Jurkat, Clone E6-1 (cell line): ENCODE measurements at regions not wholly inside any gene's neighbourhood (a gene's known extent, or its start where the extent isn't known, plus 50 kb on each side); places are given as distances from the start of the nearest gene placed in this dataset.

ENCODE experiments used
- DNase-seq: peaks from one replicate; pipeline ENCODE4 v3.0.0-alpha.2; 2011; ENCODE audit warnings: low read depth, low spot score
- H3K4me3 ChIP-seq: 2 replicates; pipeline ENCODE4 v1.5.1; 2011; ENCODE audit warnings: mild to moderate bottlenecking, low read length, control low read depth, moderate library complexity

DNA sequence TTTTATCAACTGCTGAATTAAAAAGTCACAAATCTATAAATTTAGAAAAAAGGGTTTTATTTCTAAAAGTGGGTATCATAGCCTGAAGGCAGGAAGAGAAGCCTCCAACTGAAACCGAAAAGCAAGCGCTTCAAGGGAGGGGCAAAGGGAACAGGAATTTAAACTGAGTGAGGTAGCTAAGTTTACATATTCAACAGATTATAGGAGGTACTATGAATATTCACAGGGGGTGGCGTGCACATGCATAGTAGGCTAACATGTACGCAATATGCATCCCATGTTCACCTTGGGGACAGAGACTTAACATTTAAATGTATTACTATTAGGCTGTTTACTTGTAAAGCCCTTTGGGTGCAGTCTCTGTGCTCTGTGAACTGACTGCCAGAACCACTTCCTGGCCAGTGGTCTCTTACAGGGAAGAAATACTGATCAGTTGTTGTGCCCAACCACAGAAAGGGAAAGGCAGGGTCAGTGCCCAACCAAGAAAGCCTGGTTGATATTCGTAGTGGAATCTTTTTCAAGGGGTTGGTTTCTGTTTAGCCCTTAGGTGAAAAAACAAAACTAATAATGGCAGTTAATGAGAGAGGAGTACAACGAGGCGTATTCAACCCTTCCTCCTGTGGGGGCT lies 168.7 kb upstream of the GALNTL6 start:
- H3K4me3 ChIP-seq: no peak overlapping the region
- DNase-seq: no peak

GRCh38 chr4:171639540-171639939 lies 173.7 kb upstream of the GALNTL6 start:
- DNase-seq: no peak
- no peak overlapping the region for H3K4me3 ChIP-seq

- DNase-seq: no peak
- H3K4me3 ChIP-seq: no peak overlapping the region
Measured at GRCh38 chr4:171636606-171637005, 176.6 kb upstream of the GALNTL6 start.

DNA sequence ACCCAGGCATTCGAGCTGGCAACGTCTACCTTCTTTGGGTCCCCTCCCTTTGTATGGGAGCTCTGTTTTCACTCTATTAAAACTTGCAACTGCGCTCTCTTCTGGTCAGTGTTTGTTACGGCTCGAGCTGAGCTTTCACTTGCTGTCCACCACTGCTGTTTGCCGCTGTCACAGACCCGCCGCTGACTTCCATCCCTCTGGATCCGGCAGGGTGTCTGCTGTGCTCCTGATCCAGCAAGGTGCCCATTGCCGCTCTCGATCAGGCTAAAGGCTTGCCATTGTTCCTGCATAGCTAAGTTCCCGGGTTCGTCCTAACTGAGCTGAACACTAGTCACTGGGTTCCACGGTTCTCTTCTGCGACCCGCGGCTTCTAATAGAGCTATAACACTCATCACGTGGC lies 183.5 kb upstream of the GALNTL6 start:
- DNase-seq: no peak
- H3K4me3 ChIP-seq: no peak overlapping the region

DNA sequence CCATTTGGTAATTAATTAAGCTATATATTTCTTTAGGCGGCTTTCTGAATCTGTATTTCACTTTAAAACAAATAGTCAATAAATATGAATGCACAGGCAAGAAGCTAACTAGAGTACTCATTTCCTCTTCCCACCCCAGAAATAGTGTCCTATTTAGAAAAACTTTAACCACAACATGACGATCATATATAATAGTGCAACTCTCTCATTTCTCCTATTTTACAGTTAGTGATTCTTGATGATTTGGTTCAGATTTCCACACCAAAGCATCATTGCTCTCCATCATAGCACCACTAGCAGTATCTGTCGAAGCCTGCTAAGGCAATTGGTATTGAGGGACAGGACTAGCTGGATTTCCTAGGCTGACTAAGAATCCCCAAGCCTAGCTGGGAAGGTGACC lies 184.0 kb upstream of the GALNTL6 start:
- DNase-seq: no peak
- H3K4me3 ChIP-seq: no peak overlapping the region

GRCh38 chr4:171626554-171626953 lies 186.7 kb upstream of the GALNTL6 start:
- H3K4me3 ChIP-seq: no peak overlapping the region
- no peak for DNase-seq

GRCh38 chr4:171622729-171623128 lies 190.5 kb upstream of the GALNTL6 start:
- no peak overlapping the region for H3K4me3 ChIP-seq
- no peak for DNase-seq

DNA sequence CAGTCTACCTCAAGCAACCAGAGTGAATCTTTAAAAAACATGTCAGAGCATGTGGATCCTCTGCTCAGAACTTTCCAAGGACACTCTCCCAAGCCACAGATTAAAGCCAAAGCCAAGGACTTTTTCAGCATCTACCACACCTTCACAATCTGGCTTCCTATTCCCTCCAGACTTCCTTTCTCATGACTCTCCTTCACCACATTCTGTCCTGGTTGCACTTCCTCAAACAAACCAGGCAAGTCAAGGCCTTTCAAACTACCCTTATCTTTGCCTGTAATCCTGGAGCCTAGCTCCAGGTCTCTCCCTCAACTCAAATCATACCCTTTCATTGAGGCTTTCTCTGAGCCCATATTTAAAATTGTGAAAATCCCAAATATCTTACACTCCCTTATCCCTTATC lies 191.6 kb upstream of the GALNTL6 start:
- H3K4me3 ChIP-seq: no peak overlapping the region
- no peak for DNase-seq

GRCh38 chr4:171612907-171613306 lies 200.3 kb upstream of the GALNTL6 start:
- H3K4me3 ChIP-seq: no peak overlapping the region
- no peak for DNase-seq

DNA sequence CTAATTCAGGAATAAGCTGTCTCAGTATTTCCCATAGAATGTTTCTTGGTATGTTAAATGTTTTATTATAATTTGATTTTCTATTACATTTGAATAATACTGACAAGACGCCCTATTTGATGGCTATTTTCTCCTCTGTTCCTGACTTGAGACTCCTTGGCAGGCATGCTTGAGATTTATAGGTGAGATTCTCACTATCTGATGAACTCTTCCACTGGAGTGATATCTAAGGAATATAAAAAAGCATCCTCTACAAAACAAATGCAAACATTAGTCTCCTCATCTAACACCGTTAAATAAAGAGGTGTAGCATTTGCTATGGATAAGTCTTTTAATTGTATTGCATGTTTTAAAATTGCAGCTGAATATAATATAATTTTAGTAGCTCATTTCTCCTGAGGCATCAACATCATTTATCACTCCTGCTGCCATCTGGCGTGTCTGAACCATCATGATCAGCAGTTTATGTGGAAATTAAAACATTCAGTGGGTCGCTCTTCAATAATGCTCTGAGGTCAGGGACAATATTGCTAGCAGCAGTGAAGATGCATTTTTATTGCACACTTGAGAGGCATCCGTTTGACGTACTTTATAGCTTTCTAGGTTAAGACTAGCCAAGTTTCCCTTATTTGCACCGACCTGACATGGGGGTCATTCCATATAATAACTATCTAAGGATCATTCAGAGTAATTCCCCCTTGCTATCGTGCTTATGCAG lies 210.4 kb upstream of the GALNTL6 start:
- DNase-seq: no peak
- no peak overlapping the region for H3K4me3 ChIP-seq

- no peak for DNase-seq
- H3K4me3 ChIP-seq: no peak overlapping the region
Measured at GRCh38 chr4:171601091-171601490, 212.1 kb upstream of the GALNTL6 start.

DNA sequence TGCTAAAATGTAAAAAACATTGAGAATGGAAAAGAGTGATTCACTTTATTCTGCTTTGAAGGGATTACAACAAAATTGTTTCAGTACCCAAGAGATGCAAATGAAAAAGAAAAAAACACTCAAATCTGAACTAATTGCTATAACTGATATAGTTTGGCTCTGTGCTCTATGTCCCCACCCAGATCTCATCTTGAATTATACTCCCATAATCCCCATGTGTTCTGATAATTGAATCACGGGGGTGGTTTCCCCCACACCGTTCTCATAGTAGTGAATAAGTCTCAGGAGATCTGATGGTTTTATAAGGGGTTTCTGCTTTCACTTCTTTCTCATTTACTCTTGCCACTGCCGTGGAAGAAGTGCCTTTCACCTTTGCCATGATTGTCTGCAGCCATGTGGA lies 213.6 kb upstream of the GALNTL6 start:
- no peak overlapping the region for H3K4me3 ChIP-seq
- no peak for DNase-seq

DNA sequence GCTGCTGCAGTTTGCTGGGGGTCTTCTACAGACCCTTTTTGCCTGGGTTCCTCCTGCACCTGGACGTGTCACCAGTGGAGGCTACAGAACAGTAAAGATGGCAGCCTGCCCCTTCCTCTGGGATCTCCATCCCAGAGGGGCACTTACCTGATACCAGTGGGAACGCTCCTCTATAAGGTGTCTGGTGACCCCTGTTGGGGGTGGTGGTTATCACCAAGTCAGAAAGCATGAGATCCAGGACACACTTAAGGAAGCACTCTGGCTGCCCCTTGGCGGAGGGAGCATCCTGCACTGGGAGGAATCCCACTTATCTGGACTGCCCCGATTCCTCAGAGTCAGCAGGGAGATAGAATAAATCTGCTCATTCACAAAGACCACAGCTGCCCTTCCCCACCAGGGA lies 218.9 kb upstream of the GALNTL6 start:
- no peak for DNase-seq
- no peak overlapping the region for H3K4me3 ChIP-seq

DNA sequence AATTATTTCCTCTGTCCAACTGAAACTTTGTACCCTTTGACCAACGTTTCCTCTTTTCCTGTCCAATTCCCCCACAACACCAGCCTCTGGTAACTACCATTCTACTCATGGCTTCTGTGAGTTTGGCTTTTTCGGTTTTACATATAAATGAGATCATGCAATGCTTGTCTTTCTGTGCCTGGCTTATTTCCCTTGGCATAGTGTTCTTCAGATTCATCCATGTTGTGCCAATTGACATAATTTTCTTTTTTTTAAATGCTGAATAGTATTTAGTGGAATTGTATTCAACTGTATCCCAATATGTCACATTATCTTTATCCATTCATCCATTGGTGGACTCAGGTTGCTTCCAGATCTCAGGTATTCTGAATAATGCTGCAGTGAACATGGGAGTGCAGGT lies 222.5 kb upstream of the GALNTL6 start:
- no peak for DNase-seq
- H3K4me3 ChIP-seq: no peak overlapping the region

GRCh38 chr4:171588764-171589163 lies 224.4 kb upstream of the GALNTL6 start:
- DNase-seq: no peak
- H3K4me3 ChIP-seq: no peak overlapping the region

DNA sequence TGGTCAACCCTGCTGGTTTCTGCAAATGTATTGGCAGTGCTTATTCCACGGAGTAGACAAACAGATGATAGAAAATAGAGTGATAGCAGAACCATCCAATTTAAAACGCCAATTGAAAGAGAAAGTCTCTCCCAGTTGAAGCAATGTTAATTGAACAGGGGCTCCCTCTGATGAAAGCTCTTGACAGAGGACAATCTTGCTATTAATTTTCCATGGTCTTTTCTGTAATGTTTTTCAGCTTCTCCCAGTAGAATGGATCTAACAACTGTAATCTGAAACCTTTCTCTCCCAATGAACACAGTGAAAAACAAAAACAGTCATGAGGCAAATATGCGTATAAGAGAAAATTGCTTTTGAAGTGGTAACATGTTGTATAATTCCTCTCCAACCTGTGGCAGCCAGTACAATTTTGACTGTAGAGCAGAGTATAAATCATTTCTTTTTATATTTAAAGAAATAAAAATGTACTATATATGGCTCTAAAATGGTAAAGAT lies 225.1 kb upstream of the GALNTL6 start:
- H3K4me3 ChIP-seq: no peak overlapping the region
- no peak for DNase-seq

GRCh38 chr4:171583790-171584189 lies 229.4 kb upstream of the GALNTL6 start:
- DNase-seq: no peak
- no peak overlapping the region for H3K4me3 ChIP-seq

DNA sequence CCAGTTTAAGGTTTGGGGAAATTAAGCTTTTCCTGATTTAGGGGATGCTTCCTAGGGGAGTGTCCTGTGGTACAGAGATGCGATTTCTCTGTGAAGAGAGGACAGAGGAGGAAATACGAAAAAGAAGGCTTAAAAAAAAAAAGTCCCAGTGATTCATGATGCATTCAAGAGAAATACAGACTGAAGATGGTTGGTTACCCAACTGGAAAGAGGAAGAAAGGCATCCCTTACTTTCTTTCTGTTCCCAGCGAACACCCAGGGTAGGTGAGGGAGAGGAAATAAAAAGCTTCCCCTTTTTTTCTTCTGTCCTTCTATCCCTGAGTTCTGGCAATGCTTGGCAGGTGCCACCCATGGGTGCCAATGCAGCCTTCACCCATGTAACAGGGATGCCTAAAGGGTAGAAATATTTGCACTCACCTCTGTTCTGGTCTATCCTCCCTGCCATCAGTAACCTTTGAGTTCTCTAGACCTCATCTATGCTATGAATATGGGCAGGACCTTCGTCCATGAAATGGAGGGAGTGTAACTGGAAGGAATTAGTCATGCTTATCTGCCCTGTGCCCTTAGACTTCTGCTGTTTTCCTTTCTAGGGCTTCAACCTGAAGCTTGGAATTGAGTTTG lies 230.1 kb upstream of the GALNTL6 start:
- no peak for DNase-seq
- no peak overlapping the region for H3K4me3 ChIP-seq

GRCh38 chr4:171573181-171573580 lies 240.0 kb upstream of the GALNTL6 start:
- H3K4me3 ChIP-seq: no peak overlapping the region
- DNase-seq: no peak

DNA sequence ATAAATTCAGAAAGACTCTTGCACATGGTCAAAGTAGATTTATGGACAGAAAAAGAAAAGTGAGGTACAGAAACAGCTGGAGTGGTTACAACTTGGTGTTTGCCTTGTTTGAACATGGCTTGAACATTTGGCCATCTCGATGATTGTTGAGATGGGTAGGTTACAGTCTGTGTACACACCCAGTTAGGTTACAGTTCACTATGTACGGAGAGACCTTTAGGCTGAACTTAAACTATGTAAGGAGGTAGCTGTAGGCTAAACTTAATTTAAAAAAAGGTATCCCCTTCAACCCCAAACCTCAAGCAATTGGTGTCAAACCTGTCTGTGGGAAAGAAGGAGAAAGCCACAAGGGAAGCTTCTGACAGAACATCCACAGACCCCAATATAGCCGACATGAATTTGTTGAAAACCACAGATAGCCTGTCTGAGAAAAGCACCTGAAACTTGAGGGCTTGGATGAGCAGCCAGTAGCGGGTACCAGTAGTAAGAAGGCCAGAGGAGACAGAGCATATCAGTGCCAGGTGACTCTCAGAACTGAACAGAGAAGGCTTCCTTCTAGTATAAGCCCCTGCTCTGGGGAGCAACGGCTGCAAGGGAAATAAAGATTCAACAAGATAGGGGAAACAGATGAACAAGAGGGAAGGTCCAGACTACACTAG lies 247.9 kb upstream of the GALNTL6 start:
- no peak overlapping the region for H3K4me3 ChIP-seq
- no peak for DNase-seq
